ENCODE measurements at regions not wholly inside any gene's neighbourhood (a gene's known extent, or its start where the extent isn't known, plus 50 kb on each side); places are given as distances from the start of the nearest gene placed in this dataset.

- ChIA-PET CTCF (no interaction called here), POLR2A (ENCODE audit: low non-redundant PET) (no interaction called here)
- no peaks in the 10 kb centered on the region for H3K36me3 ChIP-seq (ENCODE audit: insufficient read depth, low read length, poor library complexity, severe bottlenecking)
- no peak overlapping the region for H3K27ac ChIP-seq (ENCODE audit: low read depth, low read length, poor library complexity, severe bottlenecking)
- H3K27me3 ChIP-seq (replicated peaks; ENCODE audit: insufficient read depth, low read depth, low read length, poor library complexity), result no peaks in the 10 kb centered on the region
- no peaks in the 10 kb centered on the region for H3K4me1 ChIP-seq (ENCODE audit: insufficient read depth, low read length, poor library complexity, severe bottlenecking)
- peaks cover 19% of the 10 kb centered on the region for H3K9me3 ChIP-seq (ENCODE audit: low read depth, low read length, poor library complexity, severe bottlenecking)
- TF ChIP-seq EZH2 (IDR thresholded peaks at IDR 0.05; ENCODE audit: borderline replicate concordance, low read depth, low read length, poor library complexity, severe bottlenecking) (no peak), CTCF (conservative IDR thresholded peaks at IDR 0.05; ENCODE audit: low read depth, low read length) (no peak)
- intact Hi-C loops (cut with micrococcal nuclease; ENCODE audit: unreplicated experiment), result no loop called here
- H3K4me3 ChIP-seq (ENCODE audit: low read depth, low read length, poor library complexity, severe bottlenecking), result no peak overlapping the region
- BruUV-seq (replicated peaks), result no TSS peak
- no peak for DNase-seq (ENCODE audit: low spot score)
Measured at GRCh38 chr2:106941372-106941993, 55.5 kb upstream of the ST6GAL2 start.

- Histone ChIP-seq H3K27me3 (replicated peaks; ENCODE audit: insufficient read depth, low read depth, low read length, poor library complexity) (no peaks in the 10 kb centered on the region), H3K36me3 (ENCODE audit: insufficient read depth, low read length, poor library complexity, severe bottlenecking) (no peaks in the 10 kb centered on the region), H3K4me3 (ENCODE audit: low read depth, low read length, poor library complexity, severe bottlenecking) (no peak overlapping the region), H3K4me1 (ENCODE audit: insufficient read depth, low read length, poor library complexity, severe bottlenecking) (no peaks in the 10 kb centered on the region), H3K27ac (ENCODE audit: low read depth, low read length, poor library complexity, severe bottlenecking) (no peak overlapping the region), H3K9me3 (ENCODE audit: low read depth, low read length, poor library complexity, severe bottlenecking) (peaks cover 19% of the 10 kb centered on the region)
- ChIA-PET POLR2A (ENCODE audit: low non-redundant PET) (no interaction called here), CTCF (no interaction called here)
- no TSS peak for BruUV-seq (replicated peaks)
- DNase-seq (ENCODE audit: low spot score), result no peak
- intact Hi-C loops (cut with micrococcal nuclease; ENCODE audit: unreplicated experiment), result no loop called here
- no peak for TF ChIP-seq CTCF (conservative IDR thresholded peaks at IDR 0.05; ENCODE audit: low read depth, low read length)
- no peak for TF ChIP-seq EZH2 (IDR thresholded peaks at IDR 0.05; ENCODE audit: borderline replicate concordance, low read depth, low read length, poor library complexity, severe bottlenecking)
Measured at GRCh38 chr2:106943468-106944200, 57.7 kb upstream of the ST6GAL2 start.

- Histone ChIP-seq H3K27ac (ENCODE audit: low read depth, low read length, poor library complexity, severe bottlenecking) (no peak overlapping the region), H3K27me3 (replicated peaks; ENCODE audit: insufficient read depth, low read depth, low read length, poor library complexity) (no peaks in the 10 kb centered on the region), H3K4me1 (ENCODE audit: insufficient read depth, low read length, poor library complexity, severe bottlenecking) (no peaks in the 10 kb centered on the region), H3K9me3 (ENCODE audit: low read depth, low read length, poor library complexity, severe bottlenecking) (peaks cover 19% of the 10 kb centered on the region), H3K36me3 (ENCODE audit: insufficient read depth, low read length, poor library complexity, severe bottlenecking) (no peaks in the 10 kb centered on the region), H3K4me3 (ENCODE audit: low read depth, low read length, poor library complexity, severe bottlenecking) (no peak overlapping the region)
- POLR2A ChIA-PET (ENCODE audit: low non-redundant PET), result no interaction called here
- DNase-seq (ENCODE audit: low spot score), result no peak
- CTCF ChIA-PET, result no interaction called here
- intact Hi-C loops (cut with micrococcal nuclease; ENCODE audit: unreplicated experiment), result no loop called here
- TF ChIP-seq EZH2 (IDR thresholded peaks at IDR 0.05; ENCODE audit: borderline replicate concordance, low read depth, low read length, poor library complexity, severe bottlenecking) (no peak), CTCF (conservative IDR thresholded peaks at IDR 0.05; ENCODE audit: low read depth, low read length) (no peak)
- no TSS peak for BruUV-seq (replicated peaks)
Measured at GRCh38 chr2:106944215-106944614, 58.2 kb upstream of the ST6GAL2 start.

All from A673 (cell line).